CD4-positive, alpha-beta T cell treated with Interleukin-4 for 1 hour (primary cell): ENCODE measurements at regions not wholly inside any gene's neighbourhood (a gene's known extent, or its start where the extent isn't known, plus 50 kb on each side); places are given as distances from the start of the nearest gene placed in this dataset.
"Not testable (repeated sequence)": the region's sequence is repeated elsewhere in the genome, so short reads cannot be mapped to it uniquely, and the experiment has no call there.

ENCODE experiments used
- DNase-seq, 2 donors: peaks; one replicate each; pipeline ENCODE4 v3.0.0-alpha.2; 2020 to 2022

DNA sequence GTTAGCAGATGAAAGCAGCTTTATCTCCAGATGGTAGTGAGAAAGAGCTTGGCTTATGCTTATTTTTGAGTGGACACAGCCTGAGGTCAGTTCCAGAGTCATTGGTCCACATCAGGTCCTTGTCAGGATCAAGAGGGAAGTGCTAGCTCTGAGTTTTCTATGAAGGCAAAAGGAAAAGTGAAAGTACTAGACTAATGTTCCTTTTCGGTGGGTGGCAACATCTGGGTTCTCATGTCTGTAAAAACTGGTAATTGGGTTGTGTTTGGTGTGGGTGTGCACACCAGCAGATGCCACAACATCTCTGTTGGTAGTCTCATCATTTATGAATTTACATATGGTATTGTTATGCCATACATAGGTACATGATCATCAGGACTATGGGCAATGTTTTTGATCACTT is 210.5 kb downstream of the PWWP3B start:
- DNase-seq = peak in 1 of 2 donors; percentile 2

DNA sequence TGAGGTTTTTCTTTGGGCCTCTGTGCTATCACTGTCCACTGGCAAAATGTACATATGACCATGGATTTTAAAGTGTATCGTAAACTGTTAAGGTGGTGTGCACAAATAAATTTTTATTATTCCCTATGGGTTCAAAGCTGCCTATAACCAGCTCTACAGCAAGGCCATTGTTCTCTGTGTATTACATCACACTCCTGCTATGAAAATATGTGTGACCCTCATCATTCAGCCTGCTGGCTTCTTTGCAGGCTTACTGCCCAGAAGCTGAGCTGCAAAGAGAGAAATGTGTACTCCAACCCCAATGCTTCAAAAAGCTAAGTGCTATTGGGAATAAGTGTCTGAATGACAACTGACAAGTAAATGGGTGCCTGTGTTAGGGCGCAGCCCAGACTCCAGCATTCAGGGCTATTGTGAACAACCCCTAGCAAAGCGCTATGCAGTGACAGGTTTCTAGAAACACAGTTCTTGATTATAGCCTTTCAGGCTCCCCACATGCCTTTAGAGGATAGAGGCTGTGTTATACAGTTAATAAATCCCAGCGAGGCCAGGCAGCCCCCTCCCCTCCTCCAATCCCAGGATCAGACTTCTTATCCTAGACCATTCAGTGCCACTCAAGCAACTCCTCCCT is 220.4 kb upstream of the RADX start:
- no peak for DNase-seq

DNA sequence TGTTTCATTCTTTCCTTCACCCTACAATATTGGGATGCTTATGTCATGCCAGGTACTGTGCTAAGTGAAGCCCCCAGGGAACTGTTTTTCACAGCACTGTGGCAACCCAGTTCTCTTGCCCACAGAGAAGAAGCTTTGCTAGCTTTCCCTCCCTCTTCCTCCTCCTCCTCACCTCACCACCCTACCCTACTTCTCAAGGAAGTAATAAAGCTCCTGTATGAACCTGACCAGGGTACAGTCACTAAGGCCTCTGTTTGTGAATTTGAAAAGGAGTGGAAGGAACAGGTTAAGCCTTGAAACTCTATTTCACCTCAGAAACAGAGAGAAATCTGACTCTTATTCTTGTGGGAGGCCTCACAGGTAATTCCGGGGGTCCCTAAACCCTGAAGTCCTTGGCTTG is 219.4 kb upstream of the RADX start:
- no peak for DNase-seq

DNA sequence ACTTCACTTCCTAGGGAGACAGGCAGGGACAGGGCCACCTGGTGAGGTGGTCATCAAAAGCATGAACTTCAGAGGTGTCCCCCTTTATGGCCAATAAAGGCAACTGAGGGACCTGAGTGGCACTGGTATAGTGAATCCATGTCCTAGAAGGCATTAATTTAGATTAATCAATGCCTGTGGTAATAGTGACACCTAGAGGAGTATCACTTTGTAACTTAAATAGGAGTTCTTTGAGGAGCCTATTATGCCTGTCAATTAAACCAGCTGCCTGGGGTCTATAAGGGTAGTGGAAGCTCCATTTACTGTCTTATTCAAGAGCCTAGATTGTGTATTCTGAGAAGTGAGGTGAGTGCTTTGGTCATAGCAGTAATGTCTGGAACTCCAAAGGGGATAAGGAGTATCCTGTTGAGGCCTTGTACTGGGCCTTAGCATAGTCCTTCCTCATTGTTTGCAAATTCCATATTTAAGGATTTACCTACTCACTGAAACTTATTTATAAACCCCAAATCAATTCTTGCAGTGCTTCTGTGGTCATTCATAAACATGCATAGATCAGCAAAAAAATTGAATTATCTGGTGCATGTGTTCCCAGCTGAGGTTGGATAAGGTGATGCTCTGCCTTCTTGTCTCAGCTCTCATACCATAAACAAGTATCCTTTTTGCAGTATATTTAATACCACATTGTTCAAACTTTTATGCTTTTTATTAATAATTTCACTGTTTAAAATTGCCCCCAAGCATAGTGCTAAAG is 213.8 kb upstream of the RADX start:
- DNase-seq = no peak

DNA sequence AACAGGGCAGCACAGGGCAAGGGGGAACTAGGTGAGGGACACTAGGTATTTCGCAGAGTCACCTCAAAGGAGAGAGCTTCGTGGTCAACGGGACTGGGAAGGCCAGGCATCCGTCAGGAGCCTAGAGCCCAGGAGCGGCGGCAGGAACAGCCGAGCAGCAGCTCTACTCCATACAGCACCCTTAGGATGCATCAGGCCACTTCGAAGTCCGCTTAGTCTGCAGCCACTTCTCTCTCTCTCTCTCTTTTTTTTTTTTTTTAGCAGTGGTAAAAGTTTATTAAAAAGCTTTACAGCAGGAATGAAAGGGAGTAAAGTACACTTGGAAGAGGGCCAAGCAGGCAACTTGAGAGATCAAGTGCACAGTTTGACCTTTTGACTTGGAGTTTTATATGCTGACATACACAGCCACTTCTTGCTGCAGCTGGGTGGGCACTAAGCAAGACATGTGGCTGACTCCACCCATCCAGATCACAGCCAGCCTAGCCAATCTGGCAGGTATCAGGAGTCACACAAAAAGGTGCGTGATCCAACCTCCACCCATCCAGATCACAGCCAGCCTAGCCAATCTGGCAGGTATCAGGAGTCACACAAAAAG is 209.7 kb upstream of the RADX start:
- no peak for DNase-seq

DNA sequence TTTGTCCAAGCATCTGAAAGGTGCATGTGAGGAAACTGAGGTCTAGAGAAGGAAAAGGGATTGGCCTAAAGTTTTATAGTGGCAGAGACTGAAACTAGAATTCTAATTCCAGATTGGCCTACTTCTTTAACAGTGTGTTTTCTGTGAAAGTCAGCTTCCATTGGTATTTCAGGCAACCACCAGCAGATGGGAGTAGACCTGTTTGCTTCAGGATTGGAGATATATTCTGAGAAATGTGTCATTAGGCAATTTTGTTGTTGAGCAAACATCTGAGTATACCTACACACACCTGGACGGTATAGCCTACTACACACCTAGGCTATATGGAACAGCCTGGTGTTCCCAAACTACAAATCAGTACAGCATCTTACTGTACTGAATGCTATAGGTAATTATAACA is 207.3 kb upstream of the RADX start:
- no peak for DNase-seq

DNA sequence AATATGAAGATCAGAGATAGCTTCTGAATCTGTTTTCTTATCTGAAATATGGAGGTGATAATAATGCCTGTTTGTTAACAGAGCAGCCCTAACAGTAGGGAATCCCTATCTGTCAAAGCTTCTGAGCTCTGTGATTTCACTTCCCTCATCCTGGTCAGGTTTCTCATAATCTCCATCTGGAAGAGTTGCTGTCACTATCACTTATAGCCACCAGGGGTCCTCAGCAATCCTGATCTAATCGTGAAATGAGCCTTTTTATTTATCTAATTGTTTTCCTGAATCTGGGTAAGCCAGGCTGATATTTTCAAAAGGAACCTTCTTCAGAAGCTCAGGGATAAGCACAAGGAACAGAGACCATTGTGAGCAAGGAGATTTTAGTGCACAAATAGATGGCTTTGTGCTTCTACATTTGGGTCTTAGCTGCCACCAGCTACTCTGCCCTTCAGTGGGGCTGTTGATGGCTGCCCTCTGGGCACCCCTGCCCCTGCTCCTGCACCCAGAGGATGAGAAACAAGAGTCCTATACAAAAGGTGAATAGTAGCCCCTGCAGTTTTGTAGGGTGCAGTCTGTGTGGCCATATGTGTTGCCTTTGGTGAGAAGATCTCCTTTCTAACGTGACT is 196.4 kb upstream of the RADX start:
- DNase-seq = peak in 1 of 2 donors; percentile 8

DNA sequence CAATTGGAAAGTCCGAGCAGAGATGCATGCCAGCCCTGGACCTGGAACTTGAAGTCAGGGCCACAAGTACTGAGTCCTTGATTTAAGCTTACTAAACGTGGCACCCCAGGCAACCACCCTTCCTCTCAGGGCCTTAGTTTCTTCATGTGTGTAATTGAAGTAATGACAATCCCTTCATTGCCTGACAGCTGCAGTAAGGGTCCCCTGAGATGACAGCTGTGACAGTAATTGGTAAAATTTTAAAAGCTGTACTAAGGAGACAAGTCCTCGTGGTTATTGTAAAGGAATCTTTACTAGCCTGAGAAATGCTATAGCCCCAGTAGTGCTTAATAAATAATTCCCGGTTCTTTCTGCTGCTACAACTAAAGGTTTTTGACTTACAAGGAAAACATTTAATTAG is 175.1 kb upstream of the RADX start:
- no peak for DNase-seq

DNA sequence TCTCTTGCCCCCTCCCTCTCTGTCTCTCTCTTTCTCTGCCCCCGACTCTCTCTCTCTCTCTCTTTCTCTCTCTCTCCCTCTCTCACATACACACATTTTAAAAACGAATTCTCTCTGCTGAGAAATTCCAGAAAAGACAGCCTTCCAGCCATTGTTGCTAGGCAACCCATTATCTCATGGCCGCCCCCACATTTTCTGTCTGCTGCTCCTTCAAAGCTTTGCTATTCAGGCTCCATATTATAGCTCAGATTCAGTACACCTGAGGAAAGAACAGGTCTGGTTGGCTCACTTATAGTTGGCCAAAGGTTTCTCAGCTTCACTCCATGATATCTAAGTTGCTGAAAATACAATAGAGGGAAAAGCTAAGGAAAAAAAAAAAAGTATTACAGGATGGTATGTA is 174.4 kb upstream of the RADX start:
- DNase-seq = no peak

DNA sequence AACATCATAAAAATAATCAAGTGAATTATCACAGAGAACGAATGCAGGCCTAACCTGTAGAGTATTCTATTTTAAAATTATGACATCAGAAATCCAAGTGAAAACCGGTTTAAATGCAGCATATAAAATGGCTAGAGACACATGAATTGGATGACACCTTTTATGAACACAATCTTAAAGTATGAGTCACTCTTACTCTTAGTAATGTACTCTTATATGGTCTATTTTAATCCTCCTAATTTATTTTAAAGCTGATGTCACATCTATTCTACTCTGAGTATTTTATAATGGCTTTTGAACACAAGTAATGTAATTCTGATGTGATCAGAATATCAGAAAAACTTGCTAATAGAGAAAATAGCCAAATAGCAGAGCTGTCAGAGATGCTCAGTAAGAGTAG is 161.4 kb upstream of the RADX start:
- no peak for DNase-seq

DNA sequence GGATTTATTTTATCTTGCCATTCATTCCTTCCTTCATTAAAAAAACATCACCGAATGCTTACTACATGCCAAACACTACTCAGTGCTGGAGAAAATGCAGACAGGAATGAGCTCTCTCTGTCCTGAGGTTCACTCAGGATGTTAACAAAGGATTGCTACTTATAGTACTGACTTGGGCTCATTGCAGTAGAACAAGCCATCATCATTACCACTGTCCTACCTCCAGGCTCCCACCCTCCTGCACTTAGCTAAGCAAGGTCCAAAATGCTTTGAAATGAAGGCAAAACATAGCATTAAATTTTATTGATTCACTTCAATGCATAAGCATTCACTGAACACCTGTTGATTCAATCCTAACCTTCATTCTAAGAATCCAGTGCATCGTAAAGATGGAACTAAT is 159.8 kb upstream of the RADX start:
- no peak for DNase-seq

DNA sequence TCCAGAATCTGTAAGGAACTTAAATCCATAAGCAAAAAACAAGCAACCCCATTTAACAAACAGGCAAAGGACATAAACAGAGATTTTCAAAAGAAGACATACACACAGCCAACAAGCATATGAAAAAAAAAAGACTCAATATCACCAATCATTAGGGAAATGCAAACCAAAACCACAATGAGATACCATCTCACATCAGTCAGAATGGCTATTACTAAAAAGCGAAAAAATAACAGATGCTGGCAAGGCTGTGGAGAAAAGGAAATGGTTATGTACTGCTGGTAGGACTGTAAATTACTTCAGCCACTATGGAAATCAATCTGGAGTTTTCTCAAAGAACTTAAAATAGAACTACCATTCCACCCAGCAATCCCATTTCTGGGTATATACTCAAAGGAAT is 156.8 kb upstream of the RADX start:
- no peak for DNase-seq

DNA sequence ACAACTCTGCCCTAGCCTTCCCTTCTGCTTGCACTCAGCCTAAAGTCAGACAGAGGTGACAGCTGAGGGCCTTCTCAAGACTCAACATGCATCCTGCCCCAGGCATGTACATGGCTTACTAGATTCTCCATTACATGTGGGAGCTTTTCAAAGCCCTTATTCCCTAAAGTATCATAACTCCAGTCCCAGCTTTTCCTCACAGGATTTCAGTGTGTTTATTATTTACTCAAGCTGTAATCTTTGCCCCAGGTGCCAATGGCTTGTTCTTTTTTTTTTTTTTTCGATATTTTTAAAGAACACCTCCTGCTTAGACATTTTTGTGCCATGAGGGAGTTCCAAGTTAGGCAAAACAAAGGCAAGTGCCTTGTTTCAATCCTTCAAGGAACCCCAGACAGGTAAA is 154.0 kb upstream of the RADX start:
- DNase-seq = no peak

DNA sequence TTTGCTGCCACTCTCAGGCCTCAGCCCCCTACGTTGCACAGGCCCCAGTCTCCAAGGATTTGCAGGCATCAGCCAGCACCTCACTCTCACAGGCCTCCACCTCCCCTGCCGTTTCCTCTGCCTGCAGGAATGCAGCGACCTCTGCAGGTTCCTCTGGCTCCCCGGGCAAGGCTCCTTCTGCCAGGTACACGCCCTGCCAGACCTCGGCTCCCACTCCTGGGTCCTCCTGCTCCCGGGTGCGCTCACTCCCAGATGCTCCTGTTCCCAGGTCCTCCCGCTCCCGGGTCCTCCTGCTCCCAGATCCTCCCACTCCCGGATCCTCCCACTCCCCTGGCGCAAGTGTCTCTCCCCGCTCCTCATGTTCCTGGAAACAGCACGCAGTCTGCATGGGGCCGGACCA is 144.4 kb upstream of the RADX start:
- no peak for DNase-seq

DNA sequence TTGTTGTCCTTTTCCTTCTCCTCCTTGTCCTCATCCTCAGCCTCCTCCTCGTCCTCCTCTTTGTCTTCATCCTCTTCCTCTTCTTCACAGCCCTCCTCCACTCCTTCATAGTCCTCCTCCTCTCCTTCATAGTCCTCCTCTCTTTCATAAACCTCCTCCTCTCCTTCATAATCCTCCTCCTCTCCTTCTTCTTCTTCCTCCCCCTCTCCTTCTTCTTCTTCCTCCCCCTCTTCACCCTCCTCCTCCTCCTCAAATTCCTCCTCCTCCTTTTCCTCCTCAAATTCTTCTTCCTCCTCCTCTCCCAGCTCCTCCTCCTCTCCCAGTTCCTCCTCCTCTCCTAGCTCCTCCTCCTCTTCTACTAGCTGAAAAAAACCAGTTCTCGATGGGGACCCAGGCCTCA is 143.8 kb upstream of the RADX start:
- DNase-seq = no peak

DNA sequence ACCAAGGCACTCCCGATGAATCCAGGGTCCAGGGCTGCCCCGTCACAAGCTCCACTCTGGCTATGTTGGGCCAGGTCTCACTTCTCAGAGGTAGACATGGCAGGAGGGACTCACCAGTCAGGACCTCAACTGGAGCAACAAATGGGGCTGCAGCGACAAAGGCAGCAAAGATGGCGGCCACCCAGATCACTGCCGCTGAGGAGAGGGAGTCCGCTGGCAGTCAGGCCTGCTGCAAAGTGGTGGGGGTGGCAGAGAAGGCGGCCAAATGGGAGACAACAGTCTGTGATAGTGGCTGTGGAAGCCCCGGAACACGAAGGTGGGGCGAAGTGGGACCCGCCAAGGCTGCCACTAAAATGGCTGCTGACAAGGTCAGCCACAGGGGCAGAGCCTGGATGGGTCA is 143.3 kb upstream of the RADX start:
- DNase-seq = no peak

DNA sequence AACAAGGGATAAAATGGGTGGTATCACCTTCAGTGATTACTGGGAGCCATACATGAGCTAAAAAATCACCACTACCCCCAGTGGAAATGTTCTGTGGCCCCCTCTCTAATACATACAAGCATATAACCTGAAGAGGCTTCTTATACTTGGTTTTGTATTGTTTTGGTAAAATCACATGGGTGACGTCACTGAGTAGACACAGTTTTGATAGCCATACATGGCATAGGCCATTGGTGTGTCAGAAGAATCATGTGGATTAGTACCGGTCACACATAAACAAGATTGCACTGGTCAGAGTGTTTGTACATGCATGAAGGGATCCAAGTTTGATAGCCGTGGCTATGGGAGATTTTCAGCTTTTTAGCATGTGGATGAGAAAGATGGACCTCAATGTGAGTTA is 131.9 kb upstream of the RADX start:
- DNase-seq = no peak

DNA sequence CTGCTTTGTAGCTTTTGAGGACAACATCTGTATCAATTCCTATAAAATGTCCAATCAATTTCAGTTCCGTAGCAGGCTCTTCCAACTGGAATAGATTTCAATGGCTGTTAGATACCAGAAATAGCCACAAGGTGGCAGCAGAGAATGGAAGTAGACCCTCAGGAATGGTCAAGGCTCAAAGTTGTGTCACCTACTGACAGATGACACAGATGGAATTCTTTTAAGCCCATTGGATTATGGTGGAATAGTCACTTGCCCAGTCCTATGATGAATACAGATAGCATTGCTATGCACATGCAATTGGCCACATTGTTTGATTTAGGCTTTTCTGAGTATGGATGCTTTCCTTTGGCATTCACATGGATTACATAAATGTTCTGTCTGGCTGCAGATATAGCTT is 130.4 kb upstream of the RADX start:
- peak in 1 of 2 donors; percentile 55 for DNase-seq

DNA sequence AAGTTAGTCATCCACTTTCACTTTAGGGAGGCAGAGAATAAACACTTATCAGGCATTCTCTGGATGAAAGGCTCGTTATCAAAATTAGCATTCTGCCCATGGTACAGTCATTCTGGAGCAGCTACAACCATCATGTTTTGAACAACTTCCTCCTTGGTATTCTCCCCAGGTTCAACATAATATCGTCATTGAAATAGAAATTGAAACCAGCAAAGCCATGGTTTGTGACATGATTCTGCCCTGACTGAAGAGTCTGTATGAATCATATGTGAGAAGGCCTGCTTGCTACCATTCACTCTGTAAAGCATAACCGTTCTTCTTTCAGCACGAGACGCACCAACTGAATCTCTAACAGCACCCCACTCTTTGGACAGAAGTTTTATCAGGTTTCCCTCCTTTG is 127.5 kb upstream of the RADX start:
- DNase-seq = peak in 1 of 2 donors; percentile 47

DNA sequence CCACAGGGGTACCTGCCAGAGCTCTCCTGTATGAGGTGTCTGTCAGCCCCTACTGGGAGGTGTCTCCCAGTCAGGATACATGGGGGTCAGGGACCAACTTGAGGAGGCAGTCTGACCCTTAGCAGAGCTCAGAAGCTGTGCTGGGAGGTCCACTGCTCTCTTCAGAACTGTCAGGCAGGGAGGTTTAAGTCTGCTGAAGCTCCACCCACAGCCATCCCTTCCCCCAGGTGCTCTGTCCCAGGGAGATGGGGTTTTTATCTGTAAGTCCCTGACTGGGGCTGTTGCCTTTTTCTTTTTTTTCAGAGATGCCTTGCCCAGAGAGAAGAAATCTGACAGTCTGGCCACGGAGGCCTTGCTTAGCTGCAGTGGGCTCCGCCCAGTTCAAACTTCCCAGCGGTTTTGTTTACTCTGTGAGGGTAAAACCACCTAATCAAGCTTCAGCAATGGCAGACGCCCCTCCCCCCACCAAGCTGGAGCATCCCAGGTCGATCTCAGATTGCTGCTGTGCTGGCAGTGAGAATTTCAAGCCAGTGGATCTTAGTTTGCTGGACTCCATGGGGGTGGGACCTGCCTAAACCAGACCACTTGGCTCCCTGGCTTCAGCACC is 118.5 kb upstream of the RADX start:
- DNase-seq = not testable (repeated sequence)

DNA sequence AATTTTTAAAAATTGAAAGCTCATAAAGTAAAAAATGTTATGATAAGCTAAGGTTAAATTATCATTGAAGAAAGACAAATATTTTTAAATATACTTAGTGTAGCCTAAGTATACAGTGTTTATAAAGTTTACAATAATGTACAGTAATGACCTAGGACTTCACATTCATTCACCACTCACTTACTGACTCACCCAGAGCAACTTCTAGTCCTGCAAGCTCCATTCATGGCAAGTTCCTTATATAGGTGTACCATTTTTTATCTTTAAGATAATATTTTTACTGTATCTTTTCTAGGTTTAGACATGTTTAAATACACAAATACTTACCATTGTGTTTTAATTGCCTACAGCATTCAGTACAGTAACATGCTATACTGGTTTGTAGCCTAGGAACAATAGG is 112.3 kb upstream of the RADX start:
- no peak for DNase-seq

DNA sequence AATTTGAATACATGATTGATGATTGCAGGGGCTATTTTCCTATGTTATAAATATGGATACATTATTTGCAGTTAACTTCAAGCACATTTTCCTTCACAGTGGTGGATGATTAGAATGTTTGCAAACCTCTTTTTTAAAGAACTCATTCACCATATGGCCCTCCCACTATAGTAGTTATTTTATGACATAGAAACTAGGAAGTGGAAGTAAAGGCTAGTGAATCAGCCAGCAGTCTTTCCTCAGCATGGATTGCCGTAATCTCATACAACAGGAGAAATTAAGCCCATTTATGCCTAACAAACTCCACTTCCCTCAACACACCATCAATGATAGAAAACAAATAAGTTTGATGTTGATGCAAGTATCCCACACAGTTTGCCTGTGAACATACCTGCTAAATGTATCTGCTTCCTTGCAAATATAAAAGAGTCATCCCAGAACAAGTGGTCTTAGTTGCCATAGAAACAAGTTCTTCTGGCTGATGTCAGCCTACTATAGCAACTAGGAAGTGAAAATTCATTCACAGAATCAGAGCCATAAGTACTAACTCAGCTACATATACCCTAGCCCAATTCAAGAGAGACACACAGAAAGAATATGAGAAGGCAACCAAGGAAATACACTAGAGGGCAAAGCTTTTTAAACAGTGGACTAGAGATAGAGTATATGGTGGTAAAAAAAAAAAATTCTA is 100.9 kb upstream of the RADX start:
- no peak for DNase-seq
